HepG2 (cell line): ENCODE measurements at regions not wholly inside any gene's neighbourhood (a gene's known extent, or its start where the extent isn't known, plus 50 kb on each side); places are given as distances from the start of the nearest gene placed in this dataset.

Source experiments
- ATAC-seq: fragments of 200-7000 bp; cut with Tn5 transposase; 3 replicates; pipeline ENCODE4 v1.9.1; 2020; ENCODE audit warnings: mild to moderate bottlenecking, moderate library complexity
- BruUV-seq: library from RNA; stranded (reverse); fragments of 400-500 nt; replicated peaks from 2 replicates; lab custom pipeline; 2021; lab: Mats Ljungman, UMichigan
- CTCF ChIA-PET: fragments of 300-600 bp; formaldehyde crosslinking; extraction: SDS; loops from one replicate; lab custom pipeline; 2021; ENCODE audit warnings: low total read pairs, inconsistent platforms, low intra/inter-chr PET ratio; lab: Yijun Ruan, JAX
- POLR2A ChIA-PET: fragments of 350-600 bp; sonication (Branson Sonifier 250); formaldehyde crosslinking; loops from one replicate; lab custom pipeline; 2020; ENCODE audit warnings: antibody characterized with exemption, inconsistent platforms; lab: Yijun Ruan, JAX
- DNase-seq: peaks from one replicate; pipeline ENCODE4 v3.0.0-alpha.2; 2015; ENCODE audit warnings: low spot score
- FAIRE-seq: peaks from 3 replicates; lab custom pipeline; 2011; peaks lifted over from hg19 to GRCh38; lab: Jason Lieb, UNC
- H2AFZ ChIP-seq: one replicate; pipeline ENCODE4 v1.6.1; 2011; ENCODE audit warnings: low read length, inconsistent platforms
- H3K27ac ChIP-seq: fragments of 300-600 bp; 3 replicates; pipeline ENCODE4 v1.8.0; 2011; ENCODE audit warnings: mixed run types, mild to moderate bottlenecking, mixed read lengths, low read length, inconsistent platforms; ENCODE audit not compliant: insufficient read depth; ENCODE audit errors: extremely low read length
- H3K27me3 ChIP-seq, 2 experiments: fragments of 200-600 bp in 1 of 2; 2 replicates in 1 of 2; 3 replicates in 1 of 2; pipeline versions ENCODE4 v1.6.0 to v1.8.0; 2011; ENCODE audit warnings: low read length in 2 of 2, mild to moderate bottlenecking in 2 of 2, moderate library complexity in 2 of 2, inconsistent platforms in 1 of 2; ENCODE audit not compliant: insufficient read depth in 2 of 2, control insufficient read depth in 1 of 2
- H3K36me3 ChIP-seq, 2 experiments: fragments of 200-600 bp in 1 of 2; replicated peaks in 1 of 2; 2 replicates in 1 of 2; 3 replicates in 1 of 2; pipeline versions ENCODE4 v1.5.1 to v1.8.0; 2011; ENCODE audit warnings: low read length in 2 of 2, inconsistent platforms in 1 of 2; ENCODE audit not compliant: insufficient read depth in 2 of 2, control insufficient read depth in 1 of 2
- H3K4me1 ChIP-seq: 2 replicates; pipeline ENCODE4 v1.5.1; 2012; ENCODE audit warnings: low read length, inconsistent platforms; ENCODE audit not compliant: insufficient read depth
- H3K4me2 ChIP-seq: 2 replicates; pipeline ENCODE4 v1.6.0; 2011; ENCODE audit warnings: low read depth, low read length, inconsistent platforms
- H3K4me3 ChIP-seq, 3 experiments: fragments of 200-600 bp in 1 of 3; sonication (generic), shearing (Covaris generic) in 1 of 3; replicated peaks in 1 of 3; 2 replicates each; pipeline ENCODE4 v1.5.1; 2011 to 2016; ENCODE audit warnings: low read length in 3 of 3, inconsistent platforms in 2 of 3, low read depth in 2 of 3, mild to moderate bottlenecking in 2 of 3, control low read depth in 1 of 3, mixed read lengths in 1 of 3; ENCODE audit not compliant: insufficient read depth in 1 of 3
- H3K79me2 ChIP-seq: one replicate; pipeline ENCODE4 v1.6.1; 2011; ENCODE audit warnings: low read length, inconsistent platforms; ENCODE audit not compliant: insufficient read depth
- H3K9ac ChIP-seq: 2 replicates; pipeline ENCODE4 v1.6.0; 2011; ENCODE audit warnings: mild to moderate bottlenecking, low read depth, low read length, inconsistent platforms; ENCODE audit not compliant: insufficient read depth
- H3K9me3 ChIP-seq: 2 replicates; pipeline ENCODE4 v1.5.1; 2012; ENCODE audit warnings: mild to moderate bottlenecking, low read length
- H4K20me1 ChIP-seq: 2 replicates; pipeline ENCODE4 v1.6.0; 2011; ENCODE audit warnings: inconsistent platforms, mild to moderate bottlenecking, low read length, moderate library complexity; ENCODE audit not compliant: insufficient read depth
- CBX2 ChIP-seq, 2 experiments: fragments of 200-600 bp in 1 of 2; sonication (generic); formaldehyde crosslinking in 1 of 2; IDR thresholded peaks; 2 replicates each; pipeline versions ENCODE4 v1.7.0 to v1.8.1; 2018 to 2022; ENCODE audit warnings: low read depth in 2 of 2, low read length in 1 of 2, mild to moderate bottlenecking in 1 of 2, missing genetic modification reagents in 1 of 2
- KDM4B ChIP-seq: sonication (generic); formaldehyde crosslinking; IDR thresholded peaks from 2 replicates; pipeline ENCODE4 v1.4.0; 2020; ENCODE audit warnings: missing genetic modification reagents
- MNT ChIP-seq: fragments of 450-650 bp; IDR thresholded peaks from 2 replicates; pipeline ENCODE4 v1.6.1; 2016
- RELA ChIP-seq: sonication (generic); formaldehyde crosslinking; IDR thresholded peaks from 2 replicates; pipeline ENCODE4 v1.4.0; 2020; ENCODE audit warnings: missing genetic modification reagents
- REPIN1 ChIP-seq: sonication (generic); formaldehyde crosslinking; IDR thresholded peaks from 2 replicates; pipeline ENCODE4 v1.8.0; 2022; ENCODE audit warnings: missing genetic modification reagents, low read depth, mild to moderate bottlenecking, borderline replicate concordance
- SCMH1 ChIP-seq: sonication (generic); formaldehyde crosslinking; IDR thresholded peaks from 2 replicates; pipeline ENCODE4 v1.9.0; 2021; ENCODE audit warnings: missing genetic modification reagents, mild to moderate bottlenecking, borderline replicate concordance
- XRCC5 ChIP-seq: fragments of 200-400 bp; formaldehyde crosslinking; optimal IDR thresholded peaks from 2 replicates; pipeline ENCODE3; 2017; ENCODE audit warnings: mild to moderate bottlenecking, low read length
- ZNF335 ChIP-seq: sonication (generic); formaldehyde crosslinking; IDR thresholded peaks from 2 replicates; pipeline ENCODE4 v1.4.0; 2020; ENCODE audit warnings: missing genetic modification reagents
- ZNF431 ChIP-seq: sonication (generic); formaldehyde crosslinking; IDR thresholded peaks from 2 replicates; pipeline ENCODE4 v1.9.0; 2022; ENCODE audit warnings: missing genetic modification reagents, low read depth, mild to moderate bottlenecking, borderline replicate concordance
- ZNF543 ChIP-seq: sonication (generic); formaldehyde crosslinking; IDR thresholded peaks from 2 replicates; pipeline ENCODE4 v1.4.0; 2020; ENCODE audit warnings: mild to moderate bottlenecking, missing genetic modification reagents
- ZNF7 ChIP-seq: IDR thresholded peaks from 2 replicates; pipeline ENCODE4 v1.6.1; 2016; ENCODE audit warnings: missing biosample characterization, missing genetic modification reagents
- WGBS: methylation state at CpG from one replicate; pipeline ENCODE4 v1.1.6; 2017; ENCODE audit warnings: low lambda C conversion rate; 5-methylcytosine and 5-hydroxymethylcytosine counted together
- in situ Hi-C: cut with HindIII; loops from 2 replicates; pipeline ENCODE4 v1.10.0; 2017; ENCODE audit warnings: low pct_unique_long_range_greater_than_20kb; ENCODE audit not compliant: extremely low pct_ligation_motif_present
- intact Hi-C: fragments of 100-400 bp; cut with micrococcal nuclease; formaldehyde crosslinking; loops from one replicate; pipeline ENCODE4 v1.10.0; 2022; ENCODE audit not compliant: unreplicated experiment
- TF ChIP-seq, protein P1 (sequence below): sonication (generic); formaldehyde crosslinking; IDR thresholded peaks from 2 replicates; pipeline ENCODE4 v1.4.0; 2020; ENCODE audit warnings: missing genetic modification reagents, borderline replicate concordance
- TF ChIP-seq, protein P2 (sequence below): sonication (generic); formaldehyde crosslinking; conservative IDR thresholded peaks from 2 replicates; pipeline ENCODE4 v1.4.0; 2020; ENCODE audit warnings: missing genetic modification reagents
- TF ChIP-seq, protein P3 (sequence below): sonication (generic); formaldehyde crosslinking; IDR thresholded peaks from 2 replicates; pipeline ENCODE4 v1.5.0; 2020; ENCODE audit warnings: missing genetic modification reagents, mild to moderate bottlenecking, borderline replicate concordance

DNA sequence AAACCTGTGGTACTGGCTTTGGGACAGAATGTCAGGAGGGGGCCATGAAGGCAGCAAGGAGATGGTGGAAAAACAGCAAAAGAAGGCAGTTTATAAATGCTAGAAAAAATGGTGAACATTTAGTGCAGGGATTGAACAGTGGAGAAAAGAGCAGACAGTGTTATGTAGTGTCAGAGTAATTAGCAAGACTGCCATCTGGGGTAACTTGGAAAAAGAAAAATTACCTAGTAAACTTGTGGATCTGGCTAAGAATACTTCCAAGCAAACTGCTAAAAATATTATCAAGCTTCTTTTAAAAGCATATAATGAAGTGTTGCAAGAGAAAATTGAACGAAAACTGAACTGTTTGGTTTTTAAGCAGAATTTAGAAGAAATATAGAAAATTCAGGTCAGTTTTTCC is 267.8 kb downstream of the INSIG2 start:
- no peak for FAIRE-seq
- no peaks in the 10 kb centered on the region for H3K36me3 ChIP-seq
- H3K4me1 ChIP-seq: no peaks in the 10 kb centered on the region
- in situ Hi-C loops: no loop called here
- no peaks in the 10 kb centered on the region for H3K9me3 ChIP-seq
- H3K4me3 ChIP-seq: no peak overlapping the region
- no peak overlapping the region for H3K4me2 ChIP-seq
- intact Hi-C loops: no loop called here
- H3K9ac ChIP-seq: no peak overlapping the region
- no peaks in the 10 kb centered on the region for H3K79me2 ChIP-seq
- DNase-seq: no peak
- H3K27ac ChIP-seq: no peak overlapping the region
- no peak for ATAC-seq
- ChIA-PET CTCF (no interaction called here), POLR2A (no interaction called here)
- no TSS peak for BruUV-seq
- WGBS: 1% methylated on average over 1 of the region's 1 CpG
- TF ChIP-seq KDM4B: no peak
- TF ChIP-seq ZNF431: no peak
- TF ChIP-seq CBX2 (IDR thresholded peaks at IDR 0.05; ENCODE audit: low read depth, low read length): no peak
- TF ChIP-seq CBX2 (CRISPR knock-in tag; IDR thresholded peaks at IDR 0.05; ENCODE audit: low read depth): no peak
- no peak for TF ChIP-seq ZNF543 (CRISPR knock-in tag)
- TF ChIP-seq, protein P1, sequence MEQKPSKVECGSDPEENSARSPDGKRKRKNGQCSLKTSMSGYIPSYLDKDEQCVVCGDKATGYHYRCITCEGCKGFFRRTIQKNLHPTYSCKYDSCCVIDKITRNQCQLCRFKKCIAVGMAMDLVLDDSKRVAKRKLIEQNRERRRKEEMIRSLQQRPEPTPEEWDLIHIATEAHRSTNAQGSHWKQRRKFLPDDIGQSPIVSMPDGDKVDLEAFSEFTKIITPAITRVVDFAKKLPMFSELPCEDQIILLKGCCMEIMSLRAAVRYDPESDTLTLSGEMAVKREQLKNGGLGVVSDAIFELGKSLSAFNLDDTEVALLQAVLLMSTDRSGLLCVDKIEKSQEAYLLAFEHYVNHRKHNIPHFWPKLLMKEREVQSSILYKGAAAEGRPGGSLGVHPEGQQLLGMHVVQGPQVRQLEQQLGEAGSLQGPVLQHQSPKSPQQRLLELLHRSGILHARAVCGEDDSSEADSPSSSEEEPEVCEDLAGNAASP: no peak
- no peak for TF ChIP-seq ZNF335 (CRISPR knock-in tag)
- no peak for TF ChIP-seq SCMH1 (CRISPR knock-in tag)
- TF ChIP-seq MNT: no peak
- no peak for TF ChIP-seq XRCC5
- TF ChIP-seq REPIN1 (CRISPR knock-in tag): no peak
- TF ChIP-seq, protein P2, sequence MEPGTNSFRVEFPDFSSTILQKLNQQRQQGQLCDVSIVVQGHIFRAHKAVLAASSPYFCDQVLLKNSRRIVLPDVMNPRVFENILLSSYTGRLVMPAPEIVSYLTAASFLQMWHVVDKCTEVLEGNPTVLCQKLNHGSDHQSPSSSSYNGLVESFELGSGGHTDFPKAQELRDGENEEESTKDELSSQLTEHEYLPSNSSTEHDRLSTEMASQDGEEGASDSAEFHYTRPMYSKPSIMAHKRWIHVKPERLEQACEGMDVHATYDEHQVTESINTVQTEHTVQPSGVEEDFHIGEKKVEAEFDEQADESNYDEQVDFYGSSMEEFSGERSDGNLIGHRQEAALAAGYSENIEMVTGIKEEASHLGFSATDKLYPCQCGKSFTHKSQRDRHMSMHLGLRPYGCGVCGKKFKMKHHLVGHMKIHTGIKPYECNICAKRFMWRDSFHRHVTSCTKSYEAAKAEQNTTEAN (CRISPR knock-in tag): no peak
- TF ChIP-seq ZNF7 (CRISPR knock-in tag): no peak
- TF ChIP-seq RELA (CRISPR knock-in tag): no peak
- TF ChIP-seq, protein P3, sequence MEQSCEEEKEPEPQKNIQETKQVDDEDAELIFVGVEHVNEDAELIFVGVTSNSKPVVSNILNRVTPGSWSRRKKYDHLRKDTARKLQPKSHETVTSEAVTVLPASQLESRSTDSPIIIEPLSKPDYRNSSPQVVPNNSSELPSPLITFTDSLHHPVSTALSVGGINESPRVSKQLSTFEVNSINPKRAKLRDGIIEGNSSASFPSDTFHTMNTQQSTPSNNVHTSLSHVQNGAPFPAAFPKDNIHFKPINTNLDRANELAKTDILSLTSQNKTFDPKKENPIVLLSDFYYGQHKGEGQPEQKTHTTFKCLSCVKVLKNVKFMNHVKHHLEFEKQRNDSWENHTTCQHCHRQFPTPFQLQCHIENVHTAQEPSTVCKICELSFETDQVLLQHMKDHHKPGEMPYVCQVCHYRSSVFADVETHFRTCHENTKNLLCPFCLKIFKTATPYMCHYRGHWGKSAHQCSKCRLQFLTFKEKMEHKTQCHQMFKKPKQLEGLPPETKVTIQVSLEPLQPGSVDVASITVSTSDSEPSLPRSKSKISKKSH: no peak
- H3K27me3 ChIP-seq: no peaks in the 10 kb centered on the region; a peak in 1 of 5 replicates
- no peak overlapping the region for H2AFZ ChIP-seq
- no peaks in the 10 kb centered on the region for H4K20me1 ChIP-seq
